ENCODE measurements at regions not wholly inside any gene's neighbourhood (a gene's known extent, or its start where the extent isn't known, plus 50 kb on each side); places are given as distances from the start of the nearest gene placed in this dataset.

DNA sequence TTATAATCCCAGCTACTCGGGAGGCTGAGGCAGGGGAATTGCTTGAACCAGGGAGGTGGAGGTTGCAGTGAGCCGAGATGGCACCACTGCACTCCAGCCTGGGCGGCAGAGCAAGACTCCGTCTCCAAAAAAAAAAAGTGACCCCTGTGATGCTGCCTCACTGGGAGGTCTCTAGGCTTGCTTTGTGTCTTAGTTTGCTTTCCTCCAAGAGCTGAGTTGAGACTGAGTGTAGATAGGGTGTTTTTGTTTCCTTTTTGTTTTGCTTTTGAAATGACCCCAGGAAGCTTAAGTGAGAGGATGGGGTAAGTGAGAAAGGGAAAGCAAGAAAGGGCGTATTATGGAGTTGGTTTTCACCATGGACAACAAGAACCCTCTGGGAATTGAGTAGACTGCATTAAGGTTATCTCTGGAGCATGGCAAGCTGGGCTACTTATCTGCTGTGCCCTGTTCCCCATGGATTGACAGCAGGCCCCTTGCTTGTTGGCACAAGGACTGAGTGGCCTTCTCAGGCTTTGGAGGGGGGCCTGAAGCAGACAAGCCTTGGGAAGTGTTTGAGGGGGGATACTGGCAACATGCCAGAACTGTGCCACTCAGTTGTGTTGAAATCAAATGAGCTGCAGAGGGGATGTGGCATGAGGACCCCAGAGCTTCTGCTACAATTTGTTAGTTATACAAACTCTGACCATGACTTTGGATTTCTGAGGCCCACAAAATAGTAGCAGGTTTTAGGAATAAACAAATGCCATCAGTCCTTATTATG, 300.6 kb upstream of the C11orf87 start:
- TF ChIP-seq POLR2AphosphoS5 (IDR thresholded peaks at IDR 0.05; ENCODE audit: low read depth, low read length) (no peak), ZNF274 (IDR thresholded peaks at IDR 0.05; ENCODE audit: low read depth, low read length) (no peak), EZH2 (IDR thresholded peaks at IDR 0.05) (no peak), SP1 (IDR thresholded peaks at IDR 0.05; ENCODE audit: low read depth) (no peak), POLR2A (IDR thresholded peaks at IDR 0.05; ENCODE audit: borderline replicate concordance, extremely low read depth, insufficient read depth, insufficient read length) (no peak), CTCF (IDR thresholded peaks at IDR 0.05 in 2 of 3, conservative IDR thresholded peaks at IDR 0.05 in 1 of 3; ENCODE audit: borderline replicate concordance in 1 of 3, insufficient read depth in 1 of 3, low read depth in 2 of 3, low read length in 2 of 3) (no peak), EGR1 (IDR thresholded peaks at IDR 0.05; ENCODE audit: low read depth) (no peak), TCF7L2 (IDR thresholded peaks at IDR 0.05; ENCODE audit: borderline replicate concordance, extremely low read depth, insufficient read depth, insufficient read length) (no peak)
- TF ChIP-seq, protein P1, sequence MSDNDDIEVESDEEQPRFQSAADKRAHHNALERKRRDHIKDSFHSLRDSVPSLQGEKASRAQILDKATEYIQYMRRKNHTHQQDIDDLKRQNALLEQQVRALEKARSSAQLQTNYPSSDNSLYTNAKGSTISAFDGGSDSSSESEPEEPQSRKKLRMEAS (IDR thresholded peaks at IDR 0.05): no peak
